ENCODE measurements at regions not wholly inside any gene's neighbourhood (a gene's known extent, or its start where the extent isn't known, plus 50 kb on each side); places are given as distances from the start of the nearest gene placed in this dataset.

DNA sequence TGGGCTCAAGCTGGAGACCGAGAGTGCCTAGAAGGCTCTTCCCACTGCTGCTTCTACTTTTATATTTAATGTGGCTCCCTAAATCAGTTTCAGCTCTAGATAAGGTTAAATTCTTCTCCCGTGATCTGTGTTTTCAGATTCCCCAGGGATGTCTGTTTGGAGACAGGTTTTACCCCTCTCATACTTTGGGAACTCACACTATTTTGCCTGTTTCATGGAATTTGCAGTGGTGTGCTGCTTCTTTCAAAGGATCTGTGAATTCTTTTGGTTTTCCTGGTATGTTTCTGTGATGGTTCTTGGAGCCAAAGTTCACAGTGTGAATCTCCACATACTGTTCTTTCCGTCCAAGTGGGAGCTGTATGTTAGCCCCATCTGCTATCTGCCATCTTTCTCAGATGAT lies 238.3 kb upstream of the SLITRK3 start:
- TF ChIP-seq, protein P1, sequence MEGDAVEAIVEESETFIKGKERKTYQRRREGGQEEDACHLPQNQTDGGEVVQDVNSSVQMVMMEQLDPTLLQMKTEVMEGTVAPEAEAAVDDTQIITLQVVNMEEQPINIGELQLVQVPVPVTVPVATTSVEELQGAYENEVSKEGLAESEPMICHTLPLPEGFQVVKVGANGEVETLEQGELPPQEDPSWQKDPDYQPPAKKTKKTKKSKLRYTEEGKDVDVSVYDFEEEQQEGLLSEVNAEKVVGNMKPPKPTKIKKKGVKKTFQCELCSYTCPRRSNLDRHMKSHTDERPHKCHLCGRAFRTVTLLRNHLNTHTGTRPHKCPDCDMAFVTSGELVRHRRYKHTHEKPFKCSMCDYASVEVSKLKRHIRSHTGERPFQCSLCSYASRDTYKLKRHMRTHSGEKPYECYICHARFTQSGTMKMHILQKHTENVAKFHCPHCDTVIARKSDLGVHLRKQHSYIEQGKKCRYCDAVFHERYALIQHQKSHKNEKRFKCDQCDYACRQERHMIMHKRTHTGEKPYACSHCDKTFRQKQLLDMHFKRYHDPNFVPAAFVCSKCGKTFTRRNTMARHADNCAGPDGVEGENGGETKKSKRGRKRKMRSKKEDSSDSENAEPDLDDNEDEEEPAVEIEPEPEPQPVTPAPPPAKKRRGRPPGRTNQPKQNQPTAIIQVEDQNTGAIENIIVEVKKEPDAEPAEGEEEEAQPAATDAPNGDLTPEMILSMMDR (conservative IDR thresholded peaks at IDR 0.05), result no peak
- no peak overlapping the region for H3K27ac ChIP-seq

DNA sequence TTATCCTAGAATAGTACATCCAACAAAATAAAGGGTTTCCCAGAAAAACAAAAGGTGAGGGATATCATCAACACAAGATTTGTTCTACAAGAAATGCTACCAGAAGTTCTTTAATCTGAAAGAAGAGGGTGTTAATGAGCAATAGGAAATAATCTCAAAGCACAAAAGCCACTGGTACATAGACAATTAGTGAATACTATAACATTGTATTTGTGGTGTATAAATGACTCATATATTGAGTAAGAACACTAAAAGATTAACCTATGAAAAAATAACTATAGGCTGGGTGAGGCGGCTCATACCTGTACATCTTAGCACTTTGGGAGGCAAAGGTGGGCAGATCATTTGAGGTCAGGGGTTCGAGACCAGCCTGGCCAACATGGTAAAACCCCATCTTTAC lies 210.2 kb upstream of the SLITRK3 start:
- TF ChIP-seq, protein P1 (conservative IDR thresholded peaks at IDR 0.05), result no peak
- H3K27ac ChIP-seq, result no peak overlapping the region

DNA sequence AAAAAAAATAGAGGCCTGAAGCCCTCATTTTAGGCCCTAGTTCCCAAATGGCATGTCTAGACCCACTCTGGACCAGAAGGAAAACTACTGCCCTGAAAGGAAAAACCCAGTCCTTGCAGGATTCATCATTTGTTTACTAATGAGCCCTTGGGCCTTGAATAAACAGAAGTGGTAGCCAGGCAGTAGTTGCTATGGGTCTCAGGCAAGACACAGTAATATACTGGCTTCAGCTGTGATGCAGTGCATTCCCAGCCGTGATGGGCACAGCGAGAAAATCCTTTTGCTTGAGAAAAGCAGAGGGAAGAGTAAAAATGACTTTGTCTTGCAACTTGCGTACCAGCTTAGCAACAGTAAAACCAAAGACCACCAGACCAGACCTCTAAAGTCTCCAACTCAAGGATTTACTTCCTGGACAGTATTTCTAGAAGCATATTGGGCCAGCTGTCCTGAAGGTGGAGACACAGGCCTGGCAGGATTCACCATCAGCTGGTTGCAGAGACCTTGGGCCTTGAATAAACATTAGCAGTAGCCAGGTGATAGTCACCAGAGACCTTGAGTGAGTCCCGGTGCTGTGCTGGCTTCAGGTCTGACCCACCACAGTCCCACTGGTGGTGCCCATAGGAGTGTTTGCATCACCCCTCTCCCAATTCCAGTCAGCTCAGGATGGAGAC lies 208.3 kb upstream of the SLITRK3 start:
- H3K27ac ChIP-seq, result no peak overlapping the region
- TF ChIP-seq, protein P1 (conservative IDR thresholded peaks at IDR 0.05), result no peak; the same call in 1 of the 2 replicates

DNA sequence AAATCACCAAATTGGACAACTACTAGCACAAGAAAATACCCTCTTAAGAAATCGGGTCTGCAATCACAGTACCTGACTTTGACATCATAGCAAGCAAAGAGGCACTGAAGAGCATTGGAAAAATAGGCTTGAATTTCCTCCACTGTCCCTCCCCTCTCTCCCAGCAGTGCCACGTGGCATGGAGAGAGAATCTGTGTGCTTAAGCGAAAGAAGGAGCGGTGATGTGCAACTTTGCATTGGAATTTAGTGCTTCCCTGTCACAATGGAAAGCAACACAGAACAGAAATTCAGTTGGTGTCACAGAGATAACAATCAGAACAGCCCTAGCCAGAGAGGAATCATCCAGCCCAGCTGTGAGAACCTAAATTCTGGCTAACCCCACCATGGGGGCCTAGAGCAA lies 207.5 kb upstream of the SLITRK3 start:
- TF ChIP-seq, protein P1 (conservative IDR thresholded peaks at IDR 0.05), result no peak
- no peak overlapping the region for H3K27ac ChIP-seq

DNA sequence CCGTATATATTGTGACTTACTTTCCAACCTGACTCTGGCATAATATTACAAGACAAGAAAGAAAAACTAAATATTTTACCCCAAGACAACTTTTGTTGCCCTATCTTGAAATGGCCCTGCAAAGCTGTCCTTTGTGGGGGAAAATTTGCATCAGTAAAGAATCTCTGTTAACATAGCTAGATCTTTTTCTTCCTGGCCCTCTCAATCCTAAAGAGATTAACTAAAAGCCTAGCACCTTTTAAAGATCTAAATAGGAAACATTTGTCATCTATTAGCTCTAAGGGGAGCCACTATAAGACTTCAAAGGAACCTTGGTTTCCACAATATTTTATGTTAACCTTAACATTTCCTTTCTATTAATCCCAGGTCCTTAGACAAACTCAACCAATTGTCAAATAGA lies 199.0 kb upstream of the SLITRK3 start:
- TF ChIP-seq, protein P1 (conservative IDR thresholded peaks at IDR 0.05), result no peak
- H3K27ac ChIP-seq, result no peak overlapping the region

DNA sequence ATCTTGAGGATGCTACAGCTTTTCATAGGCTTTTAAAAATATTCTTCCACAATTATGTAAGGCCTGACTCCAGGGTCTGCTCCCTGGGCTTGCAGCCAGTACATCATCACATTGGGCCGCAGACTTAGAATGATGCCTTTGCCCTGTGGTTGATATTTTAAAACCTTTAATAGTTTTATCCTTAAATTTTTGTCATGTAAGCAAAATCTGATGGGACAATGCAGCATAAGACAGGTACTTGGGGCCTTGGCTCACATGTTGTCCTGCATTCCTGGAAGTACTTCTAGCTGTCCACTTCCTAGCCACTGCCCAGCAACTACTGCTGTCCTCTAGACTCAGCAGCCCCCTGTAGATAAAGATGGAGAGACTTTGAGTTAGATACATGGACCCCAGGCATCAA lies 197.3 kb upstream of the SLITRK3 start:
- TF ChIP-seq, protein P1 (conservative IDR thresholded peaks at IDR 0.05), result no peak
- H3K27ac ChIP-seq, result no peak overlapping the region

DNA sequence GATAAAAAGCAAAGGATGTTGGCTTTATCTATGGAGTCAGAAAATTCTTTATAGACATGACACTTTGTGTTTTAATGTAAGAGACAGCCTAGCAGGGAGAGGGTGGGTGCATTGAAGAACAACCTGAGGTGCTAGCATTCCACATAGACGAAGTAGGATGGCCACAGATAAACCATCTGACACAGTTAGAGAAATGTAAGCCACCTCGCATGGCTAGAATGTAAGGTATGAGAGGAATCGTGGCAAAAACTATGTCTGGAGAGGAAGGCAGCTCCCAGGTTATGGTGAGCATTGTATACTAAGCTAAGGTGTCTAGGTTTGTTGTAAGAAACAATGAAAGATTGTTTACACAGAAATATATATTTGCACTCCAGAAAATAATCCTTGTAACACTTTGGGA lies 194.0 kb upstream of the SLITRK3 start:
- H3K27ac ChIP-seq, result no peak overlapping the region
- TF ChIP-seq, protein P1 (conservative IDR thresholded peaks at IDR 0.05), result no peak

Data from VCaP (cell line).